ENCODE measurements at regions not wholly inside any gene's neighbourhood (a gene's known extent, or its start where the extent isn't known, plus 50 kb on each side); places are given as distances from the start of the nearest gene placed in this dataset.

DNA sequence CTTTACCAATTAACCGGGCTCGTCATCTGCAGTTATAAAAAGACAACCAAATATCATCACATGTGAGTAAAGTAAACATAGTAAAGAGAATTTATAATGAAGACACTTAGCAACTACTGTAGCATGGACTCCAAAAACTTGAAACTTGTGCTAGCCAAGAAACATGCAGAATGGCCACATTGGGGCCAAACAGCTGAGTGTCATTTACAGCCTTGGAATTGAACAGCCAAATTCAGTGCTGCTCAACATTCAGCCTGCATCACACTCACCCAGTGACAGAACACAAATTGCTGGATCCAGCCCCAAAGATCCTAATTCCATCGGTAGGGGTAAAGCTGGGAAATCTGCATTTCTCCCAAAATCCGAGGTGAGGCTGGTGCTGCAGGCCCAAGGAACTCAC, 224.8 kb upstream of the GYPC start:
- peaks cover 12% of the 10 kb centered on the region for H3K27me3 ChIP-seq (replicated peaks; ENCODE audit: insufficient read depth, low read depth, low read length, poor library complexity)
- ChIA-PET CTCF (no interaction called here), POLR2A (ENCODE audit: low non-redundant PET) (no interaction called here)
- H3K4me3 ChIP-seq (ENCODE audit: low read depth, low read length, poor library complexity, severe bottlenecking) = no peak overlapping the region
- no peak for DNase-seq (ENCODE audit: low spot score)
- no peaks in the 10 kb centered on the region for H3K9me3 ChIP-seq (ENCODE audit: low read depth, low read length, poor library complexity, severe bottlenecking)
- H3K4me1 ChIP-seq (ENCODE audit: insufficient read depth, low read length, poor library complexity, severe bottlenecking) = no peaks in the 10 kb centered on the region
- no TSS peak for BruUV-seq (replicated peaks)
- intact Hi-C loops (cut with micrococcal nuclease; ENCODE audit: unreplicated experiment) = no loop called here
- no peak overlapping the region for H3K27ac ChIP-seq (ENCODE audit: low read depth, low read length, poor library complexity, severe bottlenecking)
- no peak for TF ChIP-seq EZH2 (IDR thresholded peaks at IDR 0.05; ENCODE audit: borderline replicate concordance, low read depth, low read length, poor library complexity, severe bottlenecking)
- TF ChIP-seq, protein P1, sequence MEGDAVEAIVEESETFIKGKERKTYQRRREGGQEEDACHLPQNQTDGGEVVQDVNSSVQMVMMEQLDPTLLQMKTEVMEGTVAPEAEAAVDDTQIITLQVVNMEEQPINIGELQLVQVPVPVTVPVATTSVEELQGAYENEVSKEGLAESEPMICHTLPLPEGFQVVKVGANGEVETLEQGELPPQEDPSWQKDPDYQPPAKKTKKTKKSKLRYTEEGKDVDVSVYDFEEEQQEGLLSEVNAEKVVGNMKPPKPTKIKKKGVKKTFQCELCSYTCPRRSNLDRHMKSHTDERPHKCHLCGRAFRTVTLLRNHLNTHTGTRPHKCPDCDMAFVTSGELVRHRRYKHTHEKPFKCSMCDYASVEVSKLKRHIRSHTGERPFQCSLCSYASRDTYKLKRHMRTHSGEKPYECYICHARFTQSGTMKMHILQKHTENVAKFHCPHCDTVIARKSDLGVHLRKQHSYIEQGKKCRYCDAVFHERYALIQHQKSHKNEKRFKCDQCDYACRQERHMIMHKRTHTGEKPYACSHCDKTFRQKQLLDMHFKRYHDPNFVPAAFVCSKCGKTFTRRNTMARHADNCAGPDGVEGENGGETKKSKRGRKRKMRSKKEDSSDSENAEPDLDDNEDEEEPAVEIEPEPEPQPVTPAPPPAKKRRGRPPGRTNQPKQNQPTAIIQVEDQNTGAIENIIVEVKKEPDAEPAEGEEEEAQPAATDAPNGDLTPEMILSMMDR (conservative IDR thresholded peaks at IDR 0.05; ENCODE audit: low read depth, low read length) = no peak
- no peaks in the 10 kb centered on the region for H3K36me3 ChIP-seq (ENCODE audit: insufficient read depth, low read length, poor library complexity, severe bottlenecking)

DNA sequence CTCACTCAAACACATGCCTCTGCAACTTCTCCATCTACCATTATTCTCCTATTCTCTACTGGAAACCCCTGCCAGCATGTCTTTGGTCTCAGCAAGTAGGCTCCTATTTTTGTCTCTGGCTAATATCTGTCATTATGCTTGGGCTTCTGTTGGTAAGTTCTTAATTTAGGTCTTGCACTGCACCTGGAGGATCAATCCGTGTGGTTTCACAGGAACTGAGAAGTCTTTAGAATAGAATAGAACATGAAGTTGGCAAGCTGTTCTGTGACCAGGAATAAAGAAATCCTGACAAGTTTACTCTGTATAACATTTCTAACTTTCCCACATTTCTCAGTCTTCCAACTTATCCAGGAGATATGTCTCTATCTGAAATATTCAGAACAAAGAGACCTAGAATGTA, 219.5 kb upstream of the GYPC start:
- TF ChIP-seq, protein P1 (conservative IDR thresholded peaks at IDR 0.05; ENCODE audit: low read depth, low read length) = no peak
- no peak for TF ChIP-seq EZH2 (IDR thresholded peaks at IDR 0.05; ENCODE audit: borderline replicate concordance, low read depth, low read length, poor library complexity, severe bottlenecking)
- ChIA-PET POLR2A (ENCODE audit: low non-redundant PET) (no interaction called here), CTCF (no interaction called here)
- H3K27me3 ChIP-seq (replicated peaks; ENCODE audit: insufficient read depth, low read depth, low read length, poor library complexity) = peaks cover 34% of the 10 kb centered on the region
- no peak overlapping the region for H3K27ac ChIP-seq (ENCODE audit: low read depth, low read length, poor library complexity, severe bottlenecking)
- no peaks in the 10 kb centered on the region for H3K9me3 ChIP-seq (ENCODE audit: low read depth, low read length, poor library complexity, severe bottlenecking)
- H3K4me1 ChIP-seq (ENCODE audit: insufficient read depth, low read length, poor library complexity, severe bottlenecking) = no peaks in the 10 kb centered on the region
- no peak overlapping the region for H3K4me3 ChIP-seq (ENCODE audit: low read depth, low read length, poor library complexity, severe bottlenecking)
- BruUV-seq (replicated peaks) = no TSS peak
- DNase-seq (ENCODE audit: low spot score) = no peak
- intact Hi-C loops (cut with micrococcal nuclease; ENCODE audit: unreplicated experiment) = no loop called here
- H3K36me3 ChIP-seq (ENCODE audit: insufficient read depth, low read length, poor library complexity, severe bottlenecking) = no peaks in the 10 kb centered on the region

DNA sequence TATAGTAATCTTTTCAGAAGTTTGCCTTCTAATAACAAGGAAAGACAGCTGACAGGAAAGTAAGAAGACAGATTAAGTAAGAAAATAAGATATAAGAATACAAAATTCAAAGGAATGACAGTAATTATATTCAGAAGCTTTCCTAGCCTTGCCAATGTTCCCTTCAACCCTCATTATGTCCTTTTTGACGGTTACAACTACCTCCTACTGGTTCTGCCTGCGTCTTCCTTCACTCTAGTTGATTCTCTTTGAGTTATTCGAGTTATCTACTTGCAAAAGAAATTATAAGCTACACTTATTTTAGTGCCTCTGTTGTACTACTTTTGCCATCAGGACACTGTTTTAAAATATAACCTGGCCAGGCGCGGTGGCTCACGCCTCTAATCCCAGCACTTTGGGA, 218.9 kb upstream of the GYPC start:
- Histone ChIP-seq H3K36me3 (ENCODE audit: insufficient read depth, low read length, poor library complexity, severe bottlenecking) (no peaks in the 10 kb centered on the region), H3K4me1 (ENCODE audit: insufficient read depth, low read length, poor library complexity, severe bottlenecking) (no peaks in the 10 kb centered on the region), H3K27ac (ENCODE audit: low read depth, low read length, poor library complexity, severe bottlenecking) (no peak overlapping the region), H3K4me3 (ENCODE audit: low read depth, low read length, poor library complexity, severe bottlenecking) (no peak overlapping the region), H3K27me3 (replicated peaks; ENCODE audit: insufficient read depth, low read depth, low read length, poor library complexity) (peaks cover 34% of the 10 kb centered on the region), H3K9me3 (ENCODE audit: low read depth, low read length, poor library complexity, severe bottlenecking) (no peaks in the 10 kb centered on the region)
- ChIA-PET CTCF (no interaction called here), POLR2A (ENCODE audit: low non-redundant PET) (no interaction called here)
- no peak for DNase-seq (ENCODE audit: low spot score)
- intact Hi-C loops (cut with micrococcal nuclease; ENCODE audit: unreplicated experiment) = no loop called here
- BruUV-seq (replicated peaks) = no TSS peak
- TF ChIP-seq, protein P1 (conservative IDR thresholded peaks at IDR 0.05; ENCODE audit: low read depth, low read length) = no peak
- TF ChIP-seq EZH2 (IDR thresholded peaks at IDR 0.05; ENCODE audit: borderline replicate concordance, low read depth, low read length, poor library complexity, severe bottlenecking) = no peak
